Stimulated activated CD8-positive, alpha-beta memory T cell treated with anti-CD3 and anti-CD28 coated beads, Interleukin-4, amount 100 ng/mL, for 4 hours (primary cell): ENCODE measurements at regions not wholly inside any gene's neighbourhood (a gene's known extent, or its start where the extent isn't known, plus 50 kb on each side); places are given as distances from the start of the nearest gene placed in this dataset.

Experiments used
- DNase-seq, 2 donors: peaks; one replicate each; pipeline ENCODE4 v3.0.0-alpha.2; 2020; ENCODE audit warnings: low read depth in 2 of 2, low spot score in 1 of 2

- no peak for DNase-seq
These were observed 99.8 kb upstream of the MTPN start for GRCh38 chr7:136076954-136077353.

GRCh38 chr7:136074843-136075242 is 97.7 kb upstream of the MTPN start:
- no peak for DNase-seq

DNA sequence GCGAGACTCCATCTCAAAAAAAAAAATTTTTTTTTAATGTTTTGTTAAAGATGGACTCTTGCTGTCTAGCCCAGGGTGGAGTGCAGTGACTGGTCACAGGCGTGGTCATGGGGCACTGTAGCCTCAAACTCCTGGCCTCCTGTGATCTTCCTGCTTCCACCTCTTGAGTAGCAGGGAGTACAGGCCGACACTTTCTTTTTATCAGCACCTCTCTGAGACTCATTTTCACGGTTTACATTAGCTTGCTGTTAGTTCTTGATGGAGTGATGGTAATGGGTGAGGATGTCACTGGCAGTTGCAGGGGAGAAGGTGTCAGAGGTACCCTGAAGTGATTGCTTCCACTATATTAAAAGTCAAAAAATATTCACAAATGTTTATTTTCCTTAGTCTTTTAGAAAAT is 95.3 kb upstream of the MTPN start:
- no peak for DNase-seq

GRCh38 chr7:136070736-136071505 is 93.8 kb upstream of the MTPN start:
- no peak for DNase-seq

GRCh38 chr7:136069840-136070529 is 92.8 kb upstream of the MTPN start:
- DNase-seq: no peak

GRCh38 chr7:136067277-136067676 is 90.1 kb upstream of the MTPN start:
- no peak for DNase-seq

- DNase-seq: no peak
These were observed 89.4 kb upstream of the MTPN start for GRCh38 chr7:136066304-136067143.

DNA sequence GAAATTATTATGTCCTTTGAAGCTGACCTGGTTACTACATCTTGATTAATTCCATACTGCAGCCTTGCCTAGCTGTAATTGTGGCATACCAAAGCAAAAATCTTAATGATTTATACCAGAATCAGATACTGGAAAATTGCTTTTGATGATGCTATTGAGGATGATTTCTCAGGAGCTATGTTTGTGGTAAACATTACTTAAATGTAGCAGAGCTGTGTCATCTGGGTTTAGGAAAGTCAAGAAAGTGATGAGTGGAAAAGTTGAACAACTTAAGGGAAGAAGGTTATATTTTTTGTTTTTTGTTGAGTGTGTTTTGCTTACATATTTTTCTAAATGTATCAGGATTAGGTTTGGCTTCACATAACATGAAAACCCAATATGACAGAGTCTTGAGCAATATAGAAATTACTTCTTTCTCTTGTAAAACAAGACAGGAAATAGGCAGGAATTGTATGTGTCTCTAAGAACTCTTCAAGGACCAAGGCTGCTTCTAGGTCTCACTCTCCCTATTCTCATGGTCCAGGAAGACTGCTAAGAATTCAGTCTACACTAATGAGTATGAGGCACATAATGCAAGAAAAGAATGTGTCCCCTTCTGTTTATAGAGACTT is 87.6 kb upstream of the MTPN start:
- DNase-seq: no peak

DNA sequence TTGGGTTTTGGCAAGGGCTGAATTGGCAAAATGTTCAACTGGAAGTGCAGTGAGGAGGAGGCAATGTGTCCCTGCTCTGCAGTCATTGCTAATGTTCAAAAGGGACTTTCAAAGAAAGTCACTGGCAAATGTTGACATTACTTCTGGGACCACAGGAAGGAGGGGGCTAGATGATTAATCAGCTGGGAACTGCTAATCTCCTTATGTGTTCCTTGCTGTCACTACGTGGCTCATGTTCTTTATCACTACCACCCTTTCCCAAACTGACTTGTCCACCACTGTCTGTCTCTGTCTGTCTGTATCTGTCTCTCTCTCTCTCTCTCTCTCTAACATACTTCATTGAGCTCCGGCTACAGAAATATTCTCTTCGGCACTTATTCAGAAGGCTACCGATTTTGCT is 86.9 kb upstream of the MTPN start:
- no peak for DNase-seq

DNA sequence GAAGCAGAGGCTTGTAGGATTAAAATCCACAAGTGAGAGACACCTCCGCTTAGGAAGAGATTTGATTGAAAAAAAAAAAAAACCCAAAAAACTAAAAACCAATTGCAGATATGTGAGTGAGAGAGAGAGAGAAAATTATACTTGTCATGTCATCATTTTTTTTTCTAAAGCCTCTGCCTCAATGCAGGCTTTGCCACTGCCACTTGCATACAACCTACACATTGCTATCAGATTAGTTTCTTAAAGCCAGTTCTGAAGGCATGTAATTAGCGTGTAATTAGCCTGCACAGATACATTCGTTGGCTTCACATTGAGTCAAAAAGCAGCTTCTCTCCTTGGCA is 86.1 kb upstream of the MTPN start:
- DNase-seq: no peak

GRCh38 chr7:136062625-136063325 is 85.6 kb upstream of the MTPN start:
- no peak for DNase-seq

DNA sequence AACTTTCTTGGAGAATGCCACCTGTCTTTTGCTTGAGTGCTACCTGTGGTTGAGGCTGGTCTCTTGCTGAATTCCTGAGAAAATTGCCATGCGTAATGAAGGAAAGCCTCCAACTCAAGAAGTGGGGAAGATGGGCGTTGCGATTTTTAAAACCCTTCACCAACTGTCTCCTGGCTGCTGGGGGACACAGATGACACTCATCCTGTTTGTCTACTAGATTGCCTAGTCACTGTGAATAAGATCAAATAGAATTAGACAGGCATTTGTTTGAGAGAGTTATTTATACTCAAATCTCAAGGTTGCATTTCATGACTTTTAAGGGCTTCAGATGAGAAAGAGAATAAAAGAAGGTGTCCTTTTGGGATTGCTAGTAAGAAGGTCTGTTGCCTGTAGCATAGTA is 84.3 kb upstream of the MTPN start:
- DNase-seq: no peak

DNA sequence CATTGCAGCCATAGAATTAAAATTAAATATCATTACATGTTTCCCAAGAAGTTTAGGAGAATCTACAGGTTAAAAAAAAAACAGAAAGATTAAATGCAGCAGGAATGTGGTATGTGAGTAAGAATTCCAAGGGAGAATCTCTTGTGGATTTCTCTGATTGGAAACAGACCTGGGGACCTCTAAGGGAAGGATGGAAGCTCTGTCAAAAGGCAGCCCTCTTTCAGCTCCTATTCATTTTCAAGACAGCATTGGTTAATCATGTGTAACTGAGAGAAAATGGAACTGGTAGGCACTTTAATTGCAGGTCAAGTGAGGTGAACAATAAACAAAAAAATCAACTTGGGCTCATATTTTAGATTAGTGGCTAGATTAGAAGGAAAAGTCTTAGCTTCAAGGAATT is 81.4 kb upstream of the MTPN start:
- no peak for DNase-seq

- no peak for DNase-seq
These were observed 80.3 kb upstream of the MTPN start for GRCh38 chr7:136057509-136057908.

GRCh38 chr7:136056651-136057231 is 79.6 kb upstream of the MTPN start:
- DNase-seq: no peak

DNA sequence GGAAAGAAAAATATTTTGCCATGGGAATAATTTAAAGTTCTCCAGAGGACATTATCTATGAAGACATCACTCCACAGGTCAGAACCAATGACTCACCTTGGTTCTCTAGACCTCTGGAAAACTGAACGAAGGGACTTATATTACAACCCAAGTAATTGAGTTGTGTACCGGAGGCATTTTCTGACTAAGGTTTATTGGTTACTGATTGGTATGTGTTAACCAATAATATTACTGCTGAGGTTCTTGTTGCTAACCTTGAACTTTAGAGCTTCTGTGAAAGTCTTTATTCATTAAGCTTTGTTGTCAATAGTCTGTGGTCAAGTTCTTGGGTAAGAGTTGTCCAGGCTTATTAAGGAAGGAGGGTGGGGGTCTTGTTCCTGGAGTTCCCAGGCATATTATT is 78.1 kb upstream of the MTPN start:
- DNase-seq: no peak

- DNase-seq: no peak
These were observed 76.7 kb upstream of the MTPN start for GRCh38 chr7:136053689-136054485.

- DNase-seq: no peak
These were observed 74.2 kb upstream of the MTPN start for GRCh38 chr7:136051203-136051928.

DNA sequence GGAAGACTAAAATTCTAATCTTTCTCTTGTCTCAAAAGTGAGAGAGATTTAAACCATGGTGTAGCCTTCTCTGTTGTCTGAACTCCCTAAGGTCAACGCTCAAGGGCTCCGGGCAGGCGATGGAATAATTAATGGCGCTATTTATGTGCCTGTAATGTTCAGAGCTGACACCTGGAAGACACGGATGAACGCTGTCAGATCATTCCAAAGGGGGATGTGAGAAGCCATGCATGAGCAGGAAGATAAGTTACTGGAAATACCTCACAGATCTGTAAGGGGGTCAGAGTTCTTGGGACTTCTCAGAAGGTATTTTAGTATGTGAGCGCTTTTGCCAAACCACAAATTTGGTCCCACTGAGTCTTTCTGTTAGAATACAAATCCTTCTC is 73.3 kb upstream of the MTPN start:
- no peak for DNase-seq
